ENCODE measurements at regions not wholly inside any gene's neighbourhood (a gene's known extent, or its start where the extent isn't known, plus 50 kb on each side); places are given as distances from the start of the nearest gene placed in this dataset.

GRCh38 chr6:9937031-9937763 is 477.7 kb downstream of the TFAP2A start:
- no peak for TF ChIP-seq CTCF (conservative IDR thresholded peaks at IDR 0.05; ENCODE audit: control insufficient read depth, insufficient read depth, low read depth, low read length)
- DNase-seq (ENCODE audit: low read depth): no peak
- H3K4me3 ChIP-seq (ENCODE audit: control insufficient read depth, low read depth, low read length): no peak overlapping the region

GRCh38 chr6:9936551-9936950 is 478.3 kb downstream of the TFAP2A start:
- TF ChIP-seq CTCF (conservative IDR thresholded peaks at IDR 0.05; ENCODE audit: control insufficient read depth, insufficient read depth, low read depth, low read length): no peak
- no peak overlapping the region for H3K4me3 ChIP-seq (ENCODE audit: control insufficient read depth, low read depth, low read length)
- DNase-seq (ENCODE audit: low read depth): no peak

GRCh38 chr6:9933677-9934076 is 481.2 kb downstream of the TFAP2A start:
- DNase-seq (ENCODE audit: low read depth): no peak
- TF ChIP-seq CTCF (conservative IDR thresholded peaks at IDR 0.05; ENCODE audit: control insufficient read depth, insufficient read depth, low read depth, low read length): no peak
- no peak overlapping the region for H3K4me3 ChIP-seq (ENCODE audit: control insufficient read depth, low read depth, low read length)

GRCh38 chr6:9927275-9927674 is 487.6 kb downstream of the TFAP2A start:
- DNase-seq (ENCODE audit: low read depth): no peak
- no peak for TF ChIP-seq CTCF (conservative IDR thresholded peaks at IDR 0.05; ENCODE audit: control insufficient read depth, insufficient read depth, low read depth, low read length)
- no peak overlapping the region for H3K4me3 ChIP-seq (ENCODE audit: control insufficient read depth, low read depth, low read length)

- TF ChIP-seq CTCF (conservative IDR thresholded peaks at IDR 0.05; ENCODE audit: control insufficient read depth, insufficient read depth, low read depth, low read length): no peak
- no peak for DNase-seq (ENCODE audit: low read depth)
- H3K4me3 ChIP-seq (ENCODE audit: control insufficient read depth, low read depth, low read length): no peak overlapping the region
Measured at GRCh38 chr6:9924971-9925370, 489.9 kb downstream of the TFAP2A start.

GRCh38 chr6:9921366-9921765 is 493.5 kb downstream of the TFAP2A start:
- no peak for DNase-seq (ENCODE audit: low read depth)
- no peak overlapping the region for H3K4me3 ChIP-seq (ENCODE audit: control insufficient read depth, low read depth, low read length)
- TF ChIP-seq CTCF (conservative IDR thresholded peaks at IDR 0.05; ENCODE audit: control insufficient read depth, insufficient read depth, low read depth, low read length): no peak

- DNase-seq (ENCODE audit: low read depth): no peak
- TF ChIP-seq CTCF (conservative IDR thresholded peaks at IDR 0.05; ENCODE audit: control insufficient read depth, insufficient read depth, low read depth, low read length): no peak
- no peak overlapping the region for H3K4me3 ChIP-seq (ENCODE audit: control insufficient read depth, low read depth, low read length)
Measured at GRCh38 chr6:9914951-9915350, 499.9 kb downstream of the TFAP2A start.
